HepG2 (cell line): ENCODE measurements at regions not wholly inside any gene's neighbourhood (a gene's known extent, or its start where the extent isn't known, plus 50 kb on each side); places are given as distances from the start of the nearest gene placed in this dataset.
A peak's percentile ranks its signal among the peaks of the same experiment; 100 is the strongest.
"Not testable (repeated sequence)": the region's sequence is repeated elsewhere in the genome, so short reads cannot be mapped to it uniquely, and the experiment has no call there.

Source experiments
- ATAC-seq: fragments of 200-7000 bp; cut with Tn5 transposase; 3 replicates; pipeline ENCODE4 v1.9.1; 2020; ENCODE audit warnings: mild to moderate bottlenecking, moderate library complexity
- BruUV-seq: library from RNA; stranded (reverse); fragments of 400-500 nt; replicated peaks from 2 replicates; lab custom pipeline; 2021; lab: Mats Ljungman, UMichigan
- CTCF ChIA-PET: fragments of 300-600 bp; formaldehyde crosslinking; extraction: SDS; loops from one replicate; lab custom pipeline; 2021; ENCODE audit warnings: low total read pairs, inconsistent platforms, low intra/inter-chr PET ratio; lab: Yijun Ruan, JAX
- POLR2A ChIA-PET: fragments of 350-600 bp; sonication (Branson Sonifier 250); formaldehyde crosslinking; loops from one replicate; lab custom pipeline; 2020; ENCODE audit warnings: antibody characterized with exemption, inconsistent platforms; lab: Yijun Ruan, JAX
- DNase-seq: peaks from one replicate; pipeline ENCODE4 v3.0.0-alpha.2; 2015; ENCODE audit warnings: low spot score
- FAIRE-seq: peaks from 3 replicates; lab custom pipeline; 2011; peaks lifted over from hg19 to GRCh38; lab: Jason Lieb, UNC
- H2AFZ ChIP-seq: one replicate; pipeline ENCODE4 v1.6.1; 2011; ENCODE audit warnings: low read length, inconsistent platforms
- H3K27ac ChIP-seq: fragments of 300-600 bp; 3 replicates; pipeline ENCODE4 v1.8.0; 2011; ENCODE audit warnings: mixed run types, mild to moderate bottlenecking, mixed read lengths, low read length, inconsistent platforms; ENCODE audit not compliant: insufficient read depth; ENCODE audit errors: extremely low read length
- H3K27me3 ChIP-seq, 2 experiments: fragments of 200-600 bp in 1 of 2; 2 replicates in 1 of 2; 3 replicates in 1 of 2; pipeline versions ENCODE4 v1.6.0 to v1.8.0; 2011; ENCODE audit warnings: low read length in 2 of 2, mild to moderate bottlenecking in 2 of 2, moderate library complexity in 2 of 2, inconsistent platforms in 1 of 2; ENCODE audit not compliant: insufficient read depth in 2 of 2, control insufficient read depth in 1 of 2
- H3K36me3 ChIP-seq, 2 experiments: fragments of 200-600 bp in 1 of 2; replicated peaks in 1 of 2; 2 replicates in 1 of 2; 3 replicates in 1 of 2; pipeline versions ENCODE4 v1.5.1 to v1.8.0; 2011; ENCODE audit warnings: low read length in 2 of 2, inconsistent platforms in 1 of 2; ENCODE audit not compliant: insufficient read depth in 2 of 2, control insufficient read depth in 1 of 2
- H3K4me1 ChIP-seq: 2 replicates; pipeline ENCODE4 v1.5.1; 2012; ENCODE audit warnings: low read length, inconsistent platforms; ENCODE audit not compliant: insufficient read depth
- H3K4me2 ChIP-seq: 2 replicates; pipeline ENCODE4 v1.6.0; 2011; ENCODE audit warnings: low read depth, low read length, inconsistent platforms
- H3K4me3 ChIP-seq, 3 experiments: fragments of 200-600 bp in 1 of 3; sonication (generic), shearing (Covaris generic) in 1 of 3; replicated peaks in 1 of 3; 2 replicates each; pipeline ENCODE4 v1.5.1; 2011 to 2016; ENCODE audit warnings: low read length in 3 of 3, inconsistent platforms in 2 of 3, low read depth in 2 of 3, mild to moderate bottlenecking in 2 of 3, control low read depth in 1 of 3, mixed read lengths in 1 of 3; ENCODE audit not compliant: insufficient read depth in 1 of 3
- H3K79me2 ChIP-seq: one replicate; pipeline ENCODE4 v1.6.1; 2011; ENCODE audit warnings: low read length, inconsistent platforms; ENCODE audit not compliant: insufficient read depth
- H3K9ac ChIP-seq: 2 replicates; pipeline ENCODE4 v1.6.0; 2011; ENCODE audit warnings: mild to moderate bottlenecking, low read depth, low read length, inconsistent platforms; ENCODE audit not compliant: insufficient read depth
- H3K9me3 ChIP-seq: 2 replicates; pipeline ENCODE4 v1.5.1; 2012; ENCODE audit warnings: mild to moderate bottlenecking, low read length
- H4K20me1 ChIP-seq: 2 replicates; pipeline ENCODE4 v1.6.0; 2011; ENCODE audit warnings: inconsistent platforms, mild to moderate bottlenecking, low read length, moderate library complexity; ENCODE audit not compliant: insufficient read depth
- BCL6 ChIP-seq: IDR thresholded peaks from 2 replicates; pipeline ENCODE4 v1.6.1; 2016; ENCODE audit warnings: missing genetic modification reagents, missing compliant biosample characterization
- CBX1 ChIP-seq: IDR thresholded peaks from one replicate; pipeline ENCODE4 v1.6.1; 2016; ENCODE audit warnings: antibody characterized with exemption, low read depth
- CEBPB ChIP-seq: IDR thresholded peaks from 2 replicates; pipeline ENCODE4 v1.6.1; 2011; ENCODE audit warnings: low read depth, low read length, improper control_type of control experiment, borderline replicate concordance
- HMGXB4 ChIP-seq, 2 experiments: sonication (generic) in 1 of 2; formaldehyde crosslinking in 1 of 2; IDR thresholded peaks; 2 replicates each; pipeline versions ENCODE4 v1.4.0 to v1.6.1; 2018 to 2020; ENCODE audit warnings: missing genetic modification reagents in 2 of 2, borderline replicate concordance in 1 of 2, low read depth in 1 of 2, mild to moderate bottlenecking in 1 of 2, missing biosample characterization in 1 of 2
- NR1H2 ChIP-seq: sonication (generic); formaldehyde crosslinking; IDR thresholded peaks from 2 replicates; pipeline ENCODE4 v1.8.1; 2022; ENCODE audit warnings: low read depth, missing genetic modification reagents, borderline replicate concordance
- SMARCE1 ChIP-seq: fragments of 450-650 bp; IDR thresholded peaks from 2 replicates; pipeline ENCODE4 v1.6.1; 2017; ENCODE audit warnings: borderline replicate concordance
- ZNF407 ChIP-seq: sonication (generic); formaldehyde crosslinking; IDR thresholded peaks from one replicate; pipeline ENCODE4 v1.5.1; 2020; ENCODE audit warnings: mild to moderate bottlenecking, missing genetic modification reagents; ENCODE audit errors: not compliant biosample characterization
- ZNF564 ChIP-seq: sonication (generic); formaldehyde crosslinking; IDR thresholded peaks from 2 replicates; pipeline ENCODE4 v1.8.1; 2023; ENCODE audit warnings: mild to moderate bottlenecking, missing genetic modification reagents
- ZNF678 ChIP-seq: sonication (generic); formaldehyde crosslinking; IDR thresholded peaks from 2 replicates; pipeline ENCODE4 v1.4.0; 2020; ENCODE audit warnings: mild to moderate bottlenecking, missing genetic modification reagents
- WGBS: methylation state at CpG from one replicate; pipeline ENCODE4 v1.1.6; 2017; ENCODE audit warnings: low lambda C conversion rate; 5-methylcytosine and 5-hydroxymethylcytosine counted together
- in situ Hi-C: cut with HindIII; loops from 2 replicates; pipeline ENCODE4 v1.10.0; 2017; ENCODE audit warnings: low pct_unique_long_range_greater_than_20kb; ENCODE audit not compliant: extremely low pct_ligation_motif_present
- intact Hi-C: fragments of 100-400 bp; cut with micrococcal nuclease; formaldehyde crosslinking; loops from one replicate; pipeline ENCODE4 v1.10.0; 2022; ENCODE audit not compliant: unreplicated experiment

GRCh38 chr15:29648415-29648814 lies 173.9 kb downstream of the TJP1 start:
- DNase-seq, H3K27ac ChIP-seq, H4K20me1 ChIP-seq, H3K36me3 ChIP-seq, FAIRE-seq, H3K4me2 ChIP-seq, BruUV-seq, CTCF ChIA-PET, H3K9ac ChIP-seq, H3K27me3 ChIP-seq, in situ Hi-C loops, H2AFZ ChIP-seq, H3K4me3 ChIP-seq, POLR2A ChIA-PET, H3K9me3 ChIP-seq, ATAC-seq, H3K79me2 ChIP-seq, H3K4me1 ChIP-seq, intact Hi-C loops: not testable (repeated sequence)
- 5% methylated on average over 4 of the region's 5 CpGs for WGBS
- peak; percentile 46; the same call in 1 of the 2 replicates for TF ChIP-seq CEBPB

- no peaks in the 10 kb centered on the region; a peak in 1 of 5 replicates for H3K27me3 ChIP-seq
- H4K20me1 ChIP-seq, result no peaks in the 10 kb centered on the region
- H3K9ac ChIP-seq, result no peak overlapping the region
- ChIA-PET CTCF (no interaction called here), POLR2A (no interaction called here)
- 74% methylated on average over 2 of the region's 3 CpGs for WGBS
- no peak for ATAC-seq
- H3K27ac ChIP-seq, result no peak overlapping the region
- FAIRE-seq, result no peak
- H3K36me3 ChIP-seq, result no peaks in the 10 kb centered on the region
- BruUV-seq, result no TSS peak
- no peak overlapping the region for H2AFZ ChIP-seq
- intact Hi-C loops, result no loop called here
- no peaks in the 10 kb centered on the region for H3K79me2 ChIP-seq
- H3K4me3 ChIP-seq, result no peak overlapping the region
- no peak overlapping the region for H3K4me2 ChIP-seq
- H3K4me1 ChIP-seq, result no peaks in the 10 kb centered on the region
- H3K9me3 ChIP-seq, result peaks cover 4% of the 10 kb centered on the region; the same call in 1 of the 2 replicates
- in situ Hi-C loops, result no loop called here
- no peak for DNase-seq
- TF ChIP-seq SMARCE1, result no peak
- TF ChIP-seq ZNF407 (CRISPR knock-in tag), result no peak
- TF ChIP-seq NR1H2 (CRISPR knock-in tag), result no peak
- TF ChIP-seq BCL6 (CRISPR knock-in tag), result no peak
- TF ChIP-seq ZNF564 (CRISPR knock-in tag), result no peak
- no peak for TF ChIP-seq ZNF678 (CRISPR knock-in tag)
- TF ChIP-seq HMGXB4 (CRISPR knock-in tag; IDR thresholded peaks at IDR 0.05; ENCODE audit: borderline replicate concordance in 1 of 2, low read depth in 1 of 2), result no peak
- TF ChIP-seq CBX1, result no peak
Measured at GRCh38 chr15:29645841-29646240, 176.4 kb downstream of the TJP1 start.
